Type B pancreatic cell (in vitro differentiated cells): ENCODE measurements at regions not wholly inside any gene's neighbourhood (a gene's known extent, or its start where the extent isn't known, plus 50 kb on each side); places are given as distances from the start of the nearest gene placed in this dataset.

ENCODE experiments used
- DNase-seq: peaks from one replicate; pipeline ENCODE4 v3.0.0; 2021; ENCODE audit warnings: mixed read lengths; ENCODE audit not compliant: unreplicated experiment; ENCODE audit errors: extremely low spot score
- H3K27ac Mint-ChIP-seq: 2 replicates; pipeline ENCODE4 v1.8.0; 2021; ENCODE audit warnings: mild to moderate bottlenecking, mixed read lengths
- H3K27me3 Mint-ChIP-seq: 2 replicates; pipeline ENCODE4 v1.8.0; 2021; ENCODE audit warnings: mixed read lengths
- H3K36me3 Mint-ChIP-seq: 2 replicates; pipeline ENCODE4 v1.8.0; 2021; ENCODE audit warnings: mixed read lengths
- H3K4me1 Mint-ChIP-seq: one replicate; pipeline ENCODE4 v1.8.0; 2021; ENCODE audit warnings: mixed read lengths; ENCODE audit not compliant: unreplicated experiment
- H3K4me3 Mint-ChIP-seq: 2 replicates; pipeline ENCODE4 v1.8.0; 2021; ENCODE audit warnings: mild to moderate bottlenecking, mixed read lengths
- H3K9me3 Mint-ChIP-seq: 2 replicates; pipeline ENCODE4 v1.8.0; 2021; ENCODE audit warnings: mixed read lengths
- CTCF ChIP-seq: fragments of 200-600 bp; sonication (generic); conservative IDR thresholded peaks from 2 replicates; pipeline ENCODE4 v1.5.0; 2021; ENCODE audit warnings: antibody characterized with exemption, mild to moderate bottlenecking

- no peak for DNase-seq
- Mint-ChIP-seq H3K27me3 (no peaks in the 10 kb centered on the region), H3K27ac (no peak overlapping the region), H3K36me3 (no peaks in the 10 kb centered on the region), H3K4me1 (no peaks in the 10 kb centered on the region), H3K4me3 (no peak overlapping the region), H3K9me3 (no peaks in the 10 kb centered on the region)
- TF ChIP-seq CTCF, result no peak
Observed at GRCh38 chr2:155022531-155022930, 324.0 kb downstream of the KCNJ3 start.

DNA sequence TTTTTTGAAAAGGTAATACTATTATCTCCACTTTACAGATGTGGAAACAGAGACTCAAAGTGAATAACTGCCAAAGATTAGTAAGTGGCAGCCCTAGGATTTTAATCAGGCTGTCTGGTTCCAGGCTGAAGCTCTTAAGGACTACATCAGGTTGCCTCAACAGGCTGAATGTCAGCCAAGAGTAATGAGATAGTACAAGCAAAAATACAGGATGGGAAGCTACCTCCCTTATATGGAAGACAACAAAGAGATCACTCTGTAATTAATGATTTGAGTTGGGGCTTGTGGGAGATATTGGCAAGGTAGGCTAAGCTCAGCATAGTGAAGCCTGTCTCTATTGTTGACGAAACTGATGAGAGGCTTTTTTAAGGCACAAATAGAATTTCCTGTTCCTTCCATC lies 323.1 kb downstream of the KCNJ3 start:
- H3K4me1 Mint-ChIP-seq, result no peaks in the 10 kb centered on the region
- no peak for TF ChIP-seq CTCF
- H3K36me3 Mint-ChIP-seq, result no peaks in the 10 kb centered on the region
- no peak for DNase-seq
- no peaks in the 10 kb centered on the region for H3K27me3 Mint-ChIP-seq
- H3K4me3 Mint-ChIP-seq, result no peak overlapping the region
- H3K27ac Mint-ChIP-seq, result no peak overlapping the region
- H3K9me3 Mint-ChIP-seq, result no peaks in the 10 kb centered on the region

DNA sequence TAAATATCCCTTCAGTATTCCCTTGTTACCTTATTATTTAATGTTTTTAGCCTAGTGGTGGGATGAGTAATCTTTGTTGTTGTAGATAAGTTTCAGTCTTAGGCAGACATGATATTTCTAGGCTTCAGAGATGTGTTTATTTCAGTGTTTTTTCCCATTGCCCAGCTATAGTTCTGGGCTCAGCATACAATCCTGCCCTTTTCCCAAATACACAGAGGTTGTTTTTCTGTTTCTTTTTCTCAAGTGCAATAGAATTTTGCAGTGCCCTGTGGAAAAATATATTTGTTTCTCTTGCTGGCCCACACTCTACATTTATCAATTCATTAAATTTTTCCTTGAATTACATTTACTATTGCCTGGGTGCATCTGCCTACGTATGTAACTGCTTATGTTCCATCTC lies 321.8 kb downstream of the KCNJ3 start:
- no peak for DNase-seq

GRCh38 chr2:155010925-155011324 lies 312.4 kb downstream of the KCNJ3 start:
- no peaks in the 10 kb centered on the region for H3K4me1 Mint-ChIP-seq
- no peak overlapping the region for H3K27ac Mint-ChIP-seq
- DNase-seq, result no peak
- H3K36me3 Mint-ChIP-seq, result no peaks in the 10 kb centered on the region
- no peaks in the 10 kb centered on the region for H3K9me3 Mint-ChIP-seq
- H3K27me3 Mint-ChIP-seq, result no peaks in the 10 kb centered on the region
- TF ChIP-seq CTCF, result no peak
- H3K4me3 Mint-ChIP-seq, result no peak overlapping the region

More for the DNA sequence above, 321.8 kb downstream of the KCNJ3 start:
- H3K9me3 Mint-ChIP-seq, result no peaks in the 10 kb centered on the region
- no peak for TF ChIP-seq CTCF
- H3K4me3 Mint-ChIP-seq, result no peak overlapping the region
- H3K27me3 Mint-ChIP-seq, result no peaks in the 10 kb centered on the region
- no peaks in the 10 kb centered on the region for H3K4me1 Mint-ChIP-seq
- H3K36me3 Mint-ChIP-seq, result no peaks in the 10 kb centered on the region
- no peak overlapping the region for H3K27ac Mint-ChIP-seq

DNA sequence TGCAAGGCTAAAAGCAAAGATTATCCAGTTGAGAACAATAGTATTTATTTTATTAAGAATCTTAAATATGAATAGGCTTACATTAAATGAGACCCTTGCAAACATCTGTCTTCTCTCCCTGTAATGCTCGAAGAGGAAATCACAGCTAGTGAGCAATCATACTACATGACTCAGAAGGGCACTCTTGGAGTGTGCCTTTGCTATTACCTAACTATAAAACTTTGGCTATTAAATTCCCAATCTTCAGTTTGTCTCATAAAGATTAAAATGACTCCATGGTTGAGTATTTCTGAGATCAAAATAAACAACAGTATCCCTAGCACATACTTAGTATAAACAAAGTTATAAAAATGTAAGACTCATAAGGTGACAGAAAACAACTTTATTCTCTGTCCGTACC lies 296.9 kb downstream of the KCNJ3 start:
- Mint-ChIP-seq H3K9me3 (no peaks in the 10 kb centered on the region), H3K4me3 (no peak overlapping the region), H3K4me1 (no peaks in the 10 kb centered on the region), H3K36me3 (no peaks in the 10 kb centered on the region), H3K27me3 (no peaks in the 10 kb centered on the region), H3K27ac (no peak overlapping the region)
- no peak for DNase-seq
- TF ChIP-seq CTCF, result no peak

GRCh38 chr2:154992826-154993225 lies 294.3 kb downstream of the KCNJ3 start:
- no peak for TF ChIP-seq CTCF
- DNase-seq, result no peak
- Mint-ChIP-seq H3K4me3 (no peak overlapping the region), H3K27me3 (no peaks in the 10 kb centered on the region), H3K4me1 (no peaks in the 10 kb centered on the region), H3K27ac (no peak overlapping the region), H3K9me3 (no peaks in the 10 kb centered on the region), H3K36me3 (no peaks in the 10 kb centered on the region)
